NOMO-1 (cell line): ENCODE measurements at regions not wholly inside any gene's neighbourhood (a gene's known extent, or its start where the extent isn't known, plus 50 kb on each side); places are given as distances from the start of the nearest gene placed in this dataset.
A peak's percentile ranks its signal among the peaks of the same experiment; 100 is the strongest.

ENCODE experiments used
- DNase-seq, 2 experiments: peaks; one replicate each; lab custom pipeline; 2025; ENCODE audit not compliant: unreplicated experiment in 2 of 2; lab: John Stamatoyannopoulos, UW

DNA sequence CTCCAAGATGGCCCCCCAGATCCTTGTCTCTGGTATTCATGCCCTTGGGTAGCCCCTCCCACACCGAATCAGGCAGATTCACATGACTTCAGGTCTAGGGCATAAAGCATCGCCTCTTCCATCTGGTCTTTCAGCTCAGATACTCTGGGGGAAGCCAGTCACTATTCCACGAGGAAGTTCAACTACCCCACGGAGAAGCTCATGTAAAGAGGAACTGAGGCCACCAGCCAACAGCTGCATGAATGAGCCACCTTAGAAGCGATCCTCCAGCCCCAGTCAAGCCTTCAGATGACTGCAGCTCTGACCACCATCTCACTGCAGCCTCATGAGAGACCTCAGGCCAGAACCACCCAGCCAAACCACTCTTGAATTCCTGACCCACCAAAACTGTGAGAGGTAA, 54.1 kb downstream of the SOCS3 start:
- no peak for DNase-seq

DNA sequence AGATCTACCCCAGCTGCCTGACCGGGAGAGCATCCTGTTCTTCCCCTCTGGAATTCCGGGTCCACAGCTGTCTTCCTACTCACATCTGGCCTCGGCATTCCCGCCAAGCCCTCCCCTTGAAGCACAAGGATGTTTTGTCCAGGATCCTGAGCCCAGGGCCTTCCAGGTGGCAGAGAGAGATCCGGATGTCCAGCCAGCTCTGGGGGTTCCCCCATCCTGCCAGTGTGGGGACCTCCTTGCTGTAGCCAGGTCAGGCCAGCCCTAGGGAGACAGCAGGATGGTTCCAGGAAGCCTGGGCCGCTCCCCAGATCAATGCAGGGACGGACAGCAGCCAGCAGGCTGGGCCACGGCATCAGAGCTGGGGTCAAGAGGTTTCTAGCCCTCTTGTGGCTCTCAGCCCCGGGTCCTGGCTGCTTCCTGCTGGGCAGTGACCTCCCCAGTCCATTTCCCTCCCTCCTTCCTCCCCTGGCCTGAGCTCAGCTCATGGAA, 55.3 kb downstream of the SOCS3 start:
- no peak for DNase-seq

DNA sequence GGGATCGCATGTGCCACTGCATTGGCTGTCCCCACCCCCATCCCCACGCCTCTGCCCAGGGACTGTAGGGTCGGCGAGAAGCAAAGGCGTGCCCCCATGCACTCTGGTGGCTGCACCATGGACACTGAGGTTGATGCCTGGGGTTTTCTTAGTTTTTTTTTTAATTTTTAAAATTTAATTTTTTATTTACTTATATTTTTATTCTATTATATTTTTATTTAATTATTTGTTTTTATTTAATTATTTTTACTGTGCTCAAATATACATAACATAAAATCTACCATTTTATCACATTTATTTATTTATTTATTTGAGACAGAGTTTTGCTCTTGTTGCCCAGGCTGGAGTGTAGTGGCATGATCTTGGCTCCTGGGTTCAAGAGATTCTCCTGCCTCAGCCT, 57.4 kb downstream of the SOCS3 start:
- no peak for DNase-seq

DNA sequence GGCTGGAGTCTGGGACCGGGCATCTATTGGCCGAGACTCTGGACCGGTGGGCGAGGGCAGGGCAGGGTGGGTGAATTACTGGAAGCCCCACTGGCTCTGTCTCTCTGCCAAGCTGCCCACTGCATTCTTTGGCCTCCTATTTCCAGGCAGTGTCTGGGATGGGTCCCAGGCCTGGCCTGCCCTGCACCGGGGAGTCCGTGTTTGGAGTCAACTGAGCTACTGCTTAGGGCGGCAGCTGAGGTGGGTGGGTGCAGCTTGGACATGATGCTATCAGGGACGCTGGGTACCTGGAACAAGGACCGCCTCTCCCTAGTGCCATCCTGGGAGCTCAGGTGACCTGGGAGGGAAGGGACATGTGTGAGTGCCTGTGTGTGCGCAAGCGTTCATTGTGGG, 58.1 kb downstream of the SOCS3 start:
- DNase-seq = no peak

DNA sequence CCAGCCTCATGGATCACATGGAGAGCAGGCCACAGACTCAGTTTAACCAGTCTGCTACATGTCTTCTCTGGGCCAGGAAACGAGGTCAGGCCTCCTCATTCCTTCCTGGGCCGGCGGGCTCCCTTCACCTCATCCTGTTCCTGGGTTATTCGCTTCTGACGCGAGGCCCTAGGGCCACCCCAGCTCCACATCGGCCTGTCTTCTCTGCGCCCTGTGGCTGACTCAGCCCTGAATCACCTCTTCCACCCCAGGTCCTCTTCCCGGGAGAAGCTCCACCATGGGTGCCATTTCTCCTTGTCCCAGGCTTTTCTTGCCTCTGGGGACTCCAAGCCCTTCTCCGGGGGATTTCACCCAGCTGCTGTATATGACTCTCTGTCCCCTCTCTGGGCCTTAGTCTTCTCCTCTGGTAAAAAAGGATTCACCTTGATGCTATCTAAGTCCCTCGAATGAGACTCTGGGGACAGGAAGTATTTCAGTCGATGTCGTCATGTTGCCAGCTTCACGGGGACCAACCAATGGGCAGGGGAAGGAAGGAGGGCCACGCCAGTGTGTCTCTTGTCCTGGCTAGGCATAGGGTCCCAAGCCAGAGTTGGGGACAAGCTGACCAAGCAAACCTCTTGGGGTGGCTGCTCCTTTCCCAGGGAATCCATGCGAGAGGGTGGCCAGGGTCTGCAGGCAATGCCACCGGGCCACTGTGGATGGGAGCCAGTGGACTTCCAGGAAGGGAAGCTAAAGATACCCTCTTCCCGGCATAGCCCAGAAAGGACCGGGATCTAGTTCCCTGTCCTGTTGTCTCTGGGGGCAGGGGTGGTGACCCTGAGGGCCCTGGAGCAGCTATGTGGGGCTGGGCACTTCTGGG, 58.7 kb downstream of the SOCS3 start:
- no peak for DNase-seq

DNA sequence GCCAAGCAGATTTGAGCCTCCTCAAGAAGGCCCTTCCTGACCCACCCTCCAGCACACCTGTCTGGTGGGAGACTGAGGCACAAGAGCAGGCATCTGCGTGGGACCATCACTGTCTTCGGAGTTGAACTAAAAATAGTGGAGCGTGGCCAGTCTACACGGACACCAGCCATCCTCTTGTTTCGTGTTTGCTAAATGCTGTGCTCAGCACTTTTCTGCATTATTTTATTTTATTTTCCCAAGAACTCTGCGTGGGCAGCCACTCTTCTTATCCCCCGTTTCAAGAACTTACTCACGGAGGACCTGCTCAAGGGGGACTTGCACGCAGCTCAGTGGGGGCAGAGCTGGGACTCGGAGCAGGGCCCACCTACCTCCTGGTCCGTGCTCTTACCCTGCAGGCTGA, 60.8 kb downstream of the SOCS3 start:
- DNase-seq = no peak

DNA sequence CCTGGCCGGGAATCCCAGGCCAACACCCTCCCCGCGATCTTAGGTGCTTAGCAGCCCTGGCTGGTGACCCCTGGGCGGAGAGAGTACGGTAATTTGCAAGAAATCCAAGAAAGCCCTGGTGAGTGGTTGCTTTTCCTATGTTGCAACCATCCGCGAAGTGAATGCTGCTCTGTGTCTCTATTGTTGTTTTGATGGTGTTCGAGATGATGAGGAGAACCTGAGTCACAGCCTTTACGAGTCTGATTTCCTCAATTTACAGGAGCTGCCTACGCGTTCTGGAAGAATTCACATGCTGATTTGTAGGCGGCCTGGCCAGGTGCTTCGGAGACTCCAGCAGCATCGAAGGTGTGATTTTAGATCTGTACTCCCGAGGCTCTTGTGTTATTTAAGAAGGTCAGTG, 63.3 kb downstream of the TMEM235 start:
- DNase-seq = peak in 1 of 2 experiments; percentile 27

DNA sequence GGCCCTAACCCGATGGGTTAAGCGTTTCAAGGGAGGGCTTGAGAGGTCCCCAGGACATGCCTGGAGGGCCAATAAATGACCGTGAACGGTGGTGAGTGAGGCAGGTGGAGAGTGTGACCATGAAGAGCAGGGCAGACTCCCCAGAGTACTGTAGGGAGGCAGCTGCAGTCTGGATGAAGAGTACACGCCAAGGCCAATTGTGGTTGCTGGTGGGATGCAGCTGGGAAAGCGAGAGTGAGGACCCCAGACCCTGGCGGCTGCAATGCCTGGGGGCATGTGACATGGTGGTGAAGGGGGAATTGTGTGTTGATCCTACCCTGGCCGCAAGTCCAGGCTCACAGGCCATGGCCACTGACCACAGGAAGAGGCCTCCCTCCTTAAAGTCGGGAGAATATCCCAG, 62.9 kb downstream of the TMEM235 start:
- DNase-seq = no peak

DNA sequence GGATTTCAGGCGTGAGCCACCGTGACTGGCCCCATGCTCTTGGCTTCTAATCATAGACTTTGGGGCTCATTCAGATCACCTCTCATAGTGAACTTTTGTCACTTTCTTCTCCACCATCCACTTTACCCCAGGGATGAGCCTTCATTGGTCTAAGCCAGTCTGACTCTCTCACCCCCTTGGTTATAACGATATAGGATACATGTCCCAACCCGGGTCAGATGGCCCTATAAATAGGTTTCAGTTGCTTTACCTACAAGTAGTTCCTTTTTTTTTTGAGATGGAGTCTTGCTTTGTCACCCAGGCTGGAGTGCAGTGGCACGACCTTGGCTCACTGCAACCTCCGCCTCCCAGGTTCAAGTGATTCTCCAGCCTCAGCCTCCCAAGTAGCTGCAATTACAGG, 61.7 kb downstream of the TMEM235 start:
- DNase-seq = peak; percentile 73 to 79

DNA sequence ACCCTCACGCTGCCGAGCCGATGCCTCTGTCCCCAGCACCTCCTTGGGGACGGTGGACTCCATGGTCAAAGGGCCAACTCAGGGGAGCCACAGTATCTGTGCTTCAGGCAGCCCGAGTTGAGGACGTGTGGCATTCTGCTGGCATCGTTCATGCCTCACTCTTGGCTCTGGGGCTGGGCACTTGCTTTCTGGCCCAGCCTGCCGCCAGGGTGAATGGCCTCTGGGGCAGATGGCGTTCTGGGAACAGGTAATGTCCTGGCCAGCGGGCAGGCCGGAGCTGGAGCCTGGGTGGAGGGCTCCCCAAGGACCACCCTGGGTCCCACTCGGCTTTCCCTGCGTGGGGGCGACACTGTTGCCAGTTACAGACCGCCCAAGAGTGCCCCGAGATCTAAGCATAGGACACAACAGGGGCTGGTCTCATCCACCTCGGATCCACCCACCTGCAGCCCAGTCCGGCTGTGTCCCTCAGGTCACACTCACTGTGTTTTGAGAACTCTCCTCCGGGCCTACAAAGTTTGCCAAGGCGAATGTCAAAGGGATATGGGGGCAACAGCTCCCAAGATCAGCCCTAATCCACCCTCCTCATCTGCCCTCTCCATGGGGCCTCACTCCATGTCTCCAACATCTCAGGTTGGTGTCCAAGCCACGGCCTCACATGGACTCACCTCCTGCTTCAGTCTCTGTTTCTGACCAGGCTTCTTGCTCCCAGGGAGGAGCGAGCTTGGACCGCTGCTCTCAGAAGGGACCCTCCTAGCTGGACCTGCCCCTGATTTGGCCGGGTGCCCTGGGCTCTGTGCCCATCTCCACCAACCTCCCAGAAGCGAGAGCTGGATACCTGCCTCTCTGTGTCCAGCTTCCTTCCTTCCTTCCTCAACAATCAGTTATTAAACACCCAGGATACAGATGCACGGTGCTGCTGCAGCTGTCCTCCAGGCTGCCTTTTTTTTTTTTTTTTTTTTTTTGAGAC, 60.8 kb downstream of the TMEM235 start:
- no peak for DNase-seq

DNA sequence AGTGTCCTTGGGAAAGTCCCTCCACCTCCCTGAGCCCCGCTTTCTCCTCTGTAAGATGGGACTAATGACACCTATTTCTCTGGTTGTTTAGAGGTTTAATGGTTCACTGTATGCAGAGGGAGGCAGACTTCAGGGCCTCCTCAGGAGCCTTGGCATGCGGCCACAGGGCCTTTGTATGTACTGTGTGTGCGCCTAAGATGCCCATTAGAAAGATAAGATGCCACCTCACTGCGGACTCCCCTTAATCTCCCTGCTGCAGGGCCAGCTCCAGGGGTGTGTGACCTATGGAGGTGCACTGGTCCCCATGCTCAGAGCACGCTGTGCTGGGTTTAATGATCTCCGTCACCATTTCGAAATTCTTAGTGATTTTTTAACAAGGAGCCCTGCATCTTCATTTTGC, 59.3 kb downstream of the TMEM235 start:
- DNase-seq = no peak
